RWPE2 (cell line): ENCODE measurements at regions not wholly inside any gene's neighbourhood (a gene's known extent, or its start where the extent isn't known, plus 50 kb on each side); places are given as distances from the start of the nearest gene placed in this dataset.
A peak's percentile ranks its signal among the peaks of the same experiment; 100 is the strongest.

ENCODE experiments used
- ATAC-seq: fragments of 200-7000 bp; cut with Tn5 transposase; 3 replicates; pipeline ENCODE4 v1.9.1; 2021; ENCODE audit warnings: low read depth
- DNase-seq: peaks from one replicate; pipeline ENCODE4 v3.0.0-alpha.2; 2020; ENCODE audit warnings: low spot score
- H3K27ac ChIP-seq: fragments of 450-650 bp; 2 replicates; pipeline ENCODE4 v1.5.1; 2017; ENCODE audit warnings: mild to moderate bottlenecking; ENCODE audit not compliant: poor library complexity, severe bottlenecking
- H3K27me3 ChIP-seq: fragments of 250-450 bp; sonication (Bioruptor Pico); 2 replicates; pipeline ENCODE4 v1.5.1; 2021; ENCODE audit warnings: mild to moderate bottlenecking, moderate library complexity; ENCODE audit not compliant: insufficient read depth, poor library complexity, severe bottlenecking
- H3K36me3 ChIP-seq: fragments of 250-450 bp; sonication (Bioruptor Pico); 2 replicates; pipeline ENCODE4 v1.5.1; 2020; ENCODE audit warnings: low read depth, mild to moderate bottlenecking, moderate library complexity
- H3K4me1 ChIP-seq: fragments of 250-450 bp; sonication (Bioruptor Pico); 2 replicates; pipeline ENCODE4 v1.5.1; 2021; ENCODE audit warnings: mild to moderate bottlenecking, moderate library complexity; ENCODE audit not compliant: insufficient read depth, poor library complexity, severe bottlenecking
- H3K4me3 ChIP-seq: fragments of 250-450 bp; sonication (Bioruptor Pico); 2 replicates; pipeline ENCODE4 v1.5.1; 2021; ENCODE audit warnings: mild to moderate bottlenecking, moderate library complexity; ENCODE audit not compliant: severe bottlenecking
- H3K9me3 ChIP-seq: fragments of 250-450 bp; sonication (Bioruptor Pico); 2 replicates; pipeline ENCODE4 v1.5.1; 2021; ENCODE audit warnings: mild to moderate bottlenecking, moderate library complexity; ENCODE audit not compliant: severe bottlenecking
- TF ChIP-seq, protein P1 (sequence below): fragments of 450-650 bp; IDR thresholded peaks from one replicate; pipeline ENCODE4 v1.5.1; 2017; ENCODE audit warnings: mild to moderate bottlenecking, moderate library complexity; ENCODE audit not compliant: poor library complexity, severe bottlenecking

DNA sequence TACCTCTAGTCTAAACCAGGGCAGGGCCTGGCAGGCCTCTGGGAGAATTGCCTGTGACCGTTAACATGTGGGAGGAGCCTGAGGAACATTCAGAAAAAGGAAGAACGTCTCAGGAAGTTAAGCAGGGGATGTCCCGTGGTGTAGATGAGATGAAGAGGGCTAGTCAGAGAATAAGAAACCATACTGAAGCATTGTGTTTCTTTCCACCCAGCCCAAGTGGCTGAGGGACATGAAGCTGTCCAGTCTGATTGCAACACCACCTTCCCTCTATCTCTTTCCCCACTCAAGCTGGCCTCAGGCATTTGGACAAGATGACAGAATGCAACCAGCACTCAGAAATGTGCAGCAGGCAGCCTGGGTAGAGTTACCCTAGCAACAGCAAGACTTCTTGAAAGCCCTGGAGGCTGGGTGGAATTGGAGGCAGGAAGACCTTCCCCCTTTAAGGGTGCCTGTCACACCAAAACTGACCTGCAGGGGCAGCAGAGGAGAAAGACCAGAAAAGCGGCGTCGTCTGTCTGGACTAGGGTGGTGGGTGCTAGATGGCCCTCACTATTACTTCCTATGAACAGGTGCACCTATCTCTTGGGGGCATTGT, 186.1 kb downstream of the UNC5CL start:
- H3K4me3 ChIP-seq: no peak overlapping the region
- H3K27me3 ChIP-seq: no peaks in the 10 kb centered on the region
- DNase-seq: no peak
- no peak overlapping the region for H3K27ac ChIP-seq
- TF ChIP-seq, protein P1, sequence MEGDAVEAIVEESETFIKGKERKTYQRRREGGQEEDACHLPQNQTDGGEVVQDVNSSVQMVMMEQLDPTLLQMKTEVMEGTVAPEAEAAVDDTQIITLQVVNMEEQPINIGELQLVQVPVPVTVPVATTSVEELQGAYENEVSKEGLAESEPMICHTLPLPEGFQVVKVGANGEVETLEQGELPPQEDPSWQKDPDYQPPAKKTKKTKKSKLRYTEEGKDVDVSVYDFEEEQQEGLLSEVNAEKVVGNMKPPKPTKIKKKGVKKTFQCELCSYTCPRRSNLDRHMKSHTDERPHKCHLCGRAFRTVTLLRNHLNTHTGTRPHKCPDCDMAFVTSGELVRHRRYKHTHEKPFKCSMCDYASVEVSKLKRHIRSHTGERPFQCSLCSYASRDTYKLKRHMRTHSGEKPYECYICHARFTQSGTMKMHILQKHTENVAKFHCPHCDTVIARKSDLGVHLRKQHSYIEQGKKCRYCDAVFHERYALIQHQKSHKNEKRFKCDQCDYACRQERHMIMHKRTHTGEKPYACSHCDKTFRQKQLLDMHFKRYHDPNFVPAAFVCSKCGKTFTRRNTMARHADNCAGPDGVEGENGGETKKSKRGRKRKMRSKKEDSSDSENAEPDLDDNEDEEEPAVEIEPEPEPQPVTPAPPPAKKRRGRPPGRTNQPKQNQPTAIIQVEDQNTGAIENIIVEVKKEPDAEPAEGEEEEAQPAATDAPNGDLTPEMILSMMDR: no peak
- H3K4me1 ChIP-seq: no peaks in the 10 kb centered on the region
- no peak for ATAC-seq
- H3K9me3 ChIP-seq: no peaks in the 10 kb centered on the region
- no peaks in the 10 kb centered on the region for H3K36me3 ChIP-seq

DNA sequence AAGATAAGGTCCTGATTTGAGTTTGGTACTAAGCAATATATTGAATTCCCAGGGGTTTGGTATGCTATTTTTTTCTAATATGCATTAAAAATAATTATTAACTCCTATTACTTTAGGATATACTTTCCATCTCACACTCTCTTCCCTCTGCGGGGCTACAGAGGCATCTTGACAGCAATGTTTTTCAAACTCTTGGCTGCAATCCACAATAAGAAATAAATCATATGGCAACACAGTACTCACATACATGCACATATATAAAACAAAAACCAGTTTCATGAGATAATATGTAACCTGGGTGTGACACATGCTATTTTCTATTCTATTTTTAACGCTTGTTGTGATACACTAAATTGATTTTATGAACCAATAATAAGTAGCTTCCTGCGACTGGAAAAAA, 189.5 kb downstream of the UNC5CL start:
- DNase-seq (no peak), ATAC-seq (no peak)
- Histone ChIP-seq H3K27me3 (peaks cover 2% of the 10 kb centered on the region), H3K4me3 (no peak overlapping the region), H3K9me3 (no peaks in the 10 kb centered on the region), H3K27ac (no peak overlapping the region), H3K4me1 (no peaks in the 10 kb centered on the region), H3K36me3 (no peaks in the 10 kb centered on the region)
- TF ChIP-seq, protein P1: no peak

DNA sequence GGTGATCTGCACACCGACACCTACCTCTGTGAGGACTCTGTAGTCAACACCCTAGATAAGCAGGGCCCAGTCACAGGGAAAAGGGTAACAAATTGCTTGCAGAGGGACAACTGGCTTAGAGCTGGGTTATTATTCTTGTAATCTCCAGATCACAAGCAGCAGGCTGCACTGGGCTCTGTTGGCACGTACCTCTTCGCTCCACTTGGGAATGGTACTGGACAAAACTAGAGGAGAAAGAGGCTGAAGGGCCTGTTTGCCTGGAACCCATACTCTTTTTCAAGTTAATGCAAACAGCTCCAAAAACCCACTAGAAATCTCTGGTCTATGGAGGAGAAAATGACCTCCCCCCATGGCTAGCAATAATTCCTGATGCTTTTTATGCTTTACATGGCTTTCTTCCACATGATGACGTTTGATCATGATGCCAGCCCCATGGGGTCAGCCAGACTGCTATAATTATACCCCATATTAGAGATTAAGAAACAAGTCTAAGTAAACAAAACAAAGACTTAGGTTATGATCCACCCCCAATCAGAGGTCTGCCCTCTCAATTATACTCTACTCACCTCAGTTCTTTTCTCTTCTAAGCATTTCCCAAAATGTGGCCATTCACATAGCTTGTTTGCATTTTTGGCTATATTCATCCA, 190.0 kb downstream of the UNC5CL start:
- Histone ChIP-seq H3K4me1 (no peaks in the 10 kb centered on the region), H3K27me3 (peaks cover 3% of the 10 kb centered on the region), H3K4me3 (no peak overlapping the region), H3K36me3 (no peaks in the 10 kb centered on the region), H3K27ac (no peak overlapping the region), H3K9me3 (no peaks in the 10 kb centered on the region)
- DNase-seq: no peak
- TF ChIP-seq, protein P1: no peak
- ATAC-seq: no peak

DNA sequence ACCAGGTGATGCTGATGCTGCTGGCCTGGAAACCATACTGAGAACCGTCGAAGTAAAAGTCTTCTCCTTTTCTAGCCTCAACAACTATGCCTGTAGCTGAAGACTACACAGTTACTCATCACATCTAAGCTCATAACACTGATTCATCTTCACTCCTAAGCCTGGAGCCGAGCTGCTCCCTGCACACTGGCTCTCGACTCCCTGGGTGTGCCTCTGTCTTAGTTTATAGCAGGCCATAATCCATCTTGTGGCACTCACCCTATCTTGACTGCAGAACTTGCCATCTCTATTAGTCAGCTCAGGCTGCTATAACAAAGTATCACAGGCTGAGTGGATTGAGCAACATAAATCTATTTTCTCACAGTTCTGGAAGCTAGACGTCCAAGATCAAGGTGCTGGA, 191.0 kb downstream of the UNC5CL start:
- TF ChIP-seq, protein P1: no peak
- no peaks in the 10 kb centered on the region for H3K4me1 ChIP-seq
- H3K36me3 ChIP-seq: no peaks in the 10 kb centered on the region
- H3K4me3 ChIP-seq: no peak overlapping the region
- no peak overlapping the region for H3K27ac ChIP-seq
- H3K27me3 ChIP-seq: peaks cover 8% of the 10 kb centered on the region
- H3K9me3 ChIP-seq: no peaks in the 10 kb centered on the region
- ATAC-seq: peak; percentile 59; the same call in 2 of the 3 replicates
- no peak for DNase-seq

DNA sequence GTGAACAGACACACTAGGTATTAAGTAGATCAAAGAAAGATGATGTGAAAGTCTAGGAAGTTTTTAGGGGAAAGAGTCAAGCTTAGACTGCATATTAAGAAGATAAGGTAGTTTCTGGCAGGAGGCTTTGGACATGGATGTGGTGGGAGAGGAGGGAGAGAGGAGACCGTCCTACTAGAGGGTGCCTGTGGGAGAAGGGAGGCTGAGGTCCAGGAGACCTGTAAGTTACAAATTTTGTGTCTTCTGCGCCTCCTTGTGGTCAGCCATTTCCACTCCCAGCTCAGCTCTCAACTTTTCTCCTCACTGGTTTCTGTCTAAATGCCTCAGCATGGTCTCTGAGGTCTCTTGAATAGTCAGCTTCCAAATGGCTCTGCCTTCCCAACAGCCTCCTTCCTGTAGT, 193.5 kb downstream of the UNC5CL start:
- DNase-seq (no peak), ATAC-seq (peak; percentile 53; the same call in 1 of the 3 replicates)
- TF ChIP-seq, protein P1: peak; percentile 49
- Histone ChIP-seq H3K36me3 (no peaks in the 10 kb centered on the region), H3K27me3 (peaks cover 18% of the 10 kb centered on the region), H3K27ac (no peak overlapping the region), H3K4me1 (no peaks in the 10 kb centered on the region), H3K9me3 (no peaks in the 10 kb centered on the region), H3K4me3 (no peak overlapping the region)
